ENCODE measurements at regions not wholly inside any gene's neighbourhood (a gene's known extent, or its start where the extent isn't known, plus 50 kb on each side); places are given as distances from the start of the nearest gene placed in this dataset.

- WGBS, 4 donors = 71 to 80% (median 78%) methylated on average over 2 of the region's 2 CpGs
- Histone ChIP-seq H3K4me1 (no peaks in the 10 kb centered on the region), H3K9me3 (no peaks in the 10 kb centered on the region), H3K27me3 (no peaks in the 10 kb centered on the region), H3K27ac (no peak overlapping the region), H3K4me3 (no peak overlapping the region), H3K36me3 (no peaks in the 10 kb centered on the region)
- ATAC-seq = peak in 3 of 4 donors; percentile 20 to 58 (median 33)
- DNase-seq = peak in 2 of 5 donors; percentile 8 to 18
- intact Hi-C loops (cut with DNase I) = no loop called here
- TF ChIP-seq, protein P1, sequence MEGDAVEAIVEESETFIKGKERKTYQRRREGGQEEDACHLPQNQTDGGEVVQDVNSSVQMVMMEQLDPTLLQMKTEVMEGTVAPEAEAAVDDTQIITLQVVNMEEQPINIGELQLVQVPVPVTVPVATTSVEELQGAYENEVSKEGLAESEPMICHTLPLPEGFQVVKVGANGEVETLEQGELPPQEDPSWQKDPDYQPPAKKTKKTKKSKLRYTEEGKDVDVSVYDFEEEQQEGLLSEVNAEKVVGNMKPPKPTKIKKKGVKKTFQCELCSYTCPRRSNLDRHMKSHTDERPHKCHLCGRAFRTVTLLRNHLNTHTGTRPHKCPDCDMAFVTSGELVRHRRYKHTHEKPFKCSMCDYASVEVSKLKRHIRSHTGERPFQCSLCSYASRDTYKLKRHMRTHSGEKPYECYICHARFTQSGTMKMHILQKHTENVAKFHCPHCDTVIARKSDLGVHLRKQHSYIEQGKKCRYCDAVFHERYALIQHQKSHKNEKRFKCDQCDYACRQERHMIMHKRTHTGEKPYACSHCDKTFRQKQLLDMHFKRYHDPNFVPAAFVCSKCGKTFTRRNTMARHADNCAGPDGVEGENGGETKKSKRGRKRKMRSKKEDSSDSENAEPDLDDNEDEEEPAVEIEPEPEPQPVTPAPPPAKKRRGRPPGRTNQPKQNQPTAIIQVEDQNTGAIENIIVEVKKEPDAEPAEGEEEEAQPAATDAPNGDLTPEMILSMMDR (IDR thresholded peaks at IDR 0.05) = no peak
- no peak for TF ChIP-seq POLR2A (IDR thresholded peaks at IDR 0.05)
Observed at GRCh38 chr2:188664416-188664815, 309.8 kb upstream of the COL3A1 start.

GRCh38 chr2:188664951-188665595 lies 309.1 kb upstream of the COL3A1 start:
- H3K36me3 ChIP-seq = no peaks in the 10 kb centered on the region
- no peak for TF ChIP-seq POLR2A (IDR thresholded peaks at IDR 0.05)
- TF ChIP-seq, protein P1 (IDR thresholded peaks at IDR 0.05) = no peak
- WGBS, 4 donors = 69 to 78% (median 72%) methylated on average over 3 of the region's 3 CpGs
- H3K4me3 ChIP-seq = no peak overlapping the region
- intact Hi-C loops (cut with DNase I) = no loop called here
- H3K27ac ChIP-seq = no peak overlapping the region
- no peaks in the 10 kb centered on the region for H3K27me3 ChIP-seq
- no peaks in the 10 kb centered on the region for H3K9me3 ChIP-seq
- no peaks in the 10 kb centered on the region for H3K4me1 ChIP-seq
- no peak for ATAC-seq
- no peak for DNase-seq

GRCh38 chr2:188665727-188666304 lies 308.4 kb upstream of the COL3A1 start:
- TF ChIP-seq, protein P1 (IDR thresholded peaks at IDR 0.05) = no peak
- no peak for TF ChIP-seq POLR2A (IDR thresholded peaks at IDR 0.05)
- no peaks in the 10 kb centered on the region for H3K27me3 ChIP-seq
- H3K27ac ChIP-seq = no peak overlapping the region
- intact Hi-C loops (cut with DNase I) = no loop called here
- no peak overlapping the region for H3K4me3 ChIP-seq
- no peaks in the 10 kb centered on the region for H3K4me1 ChIP-seq
- H3K36me3 ChIP-seq = no peaks in the 10 kb centered on the region
- ATAC-seq = no peak
- H3K9me3 ChIP-seq = no peaks in the 10 kb centered on the region
- no peak for DNase-seq

DNA sequence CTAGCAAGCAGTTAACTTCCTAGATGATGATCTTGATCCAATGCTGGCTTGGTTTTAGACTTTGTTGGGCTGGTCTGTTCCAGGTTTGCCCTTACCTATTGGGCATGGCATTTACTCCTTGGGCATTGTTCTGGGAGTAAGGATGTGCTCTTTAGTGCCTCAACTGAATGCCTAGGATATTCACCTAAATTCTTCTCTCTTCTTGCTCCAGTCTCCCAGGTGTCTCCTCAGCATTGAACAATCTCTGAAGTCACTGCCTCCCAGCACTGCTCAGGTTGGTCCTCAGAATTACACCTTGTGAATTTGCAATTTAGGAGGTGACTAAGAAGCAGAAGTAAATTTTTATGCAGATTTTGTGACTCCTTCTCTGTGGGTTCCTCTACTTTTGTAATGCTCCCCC lies 307.7 kb upstream of the COL3A1 start:
- Histone ChIP-seq H3K9me3 (no peaks in the 10 kb centered on the region), H3K4me3 (no peak overlapping the region), H3K27me3 (no peaks in the 10 kb centered on the region), H3K27ac (no peak overlapping the region), H3K4me1 (no peaks in the 10 kb centered on the region), H3K36me3 (no peaks in the 10 kb centered on the region)
- intact Hi-C loops (cut with DNase I) = no loop called here
- DNase-seq = no peak
- ATAC-seq = no peak
- no peak for TF ChIP-seq POLR2A (IDR thresholded peaks at IDR 0.05)
- TF ChIP-seq, protein P1 (IDR thresholded peaks at IDR 0.05) = no peak

Data from heart left ventricle (tissue), 16 donors.